NCI-H1048 (cell line): ENCODE measurements at regions not wholly inside any gene's neighbourhood (a gene's known extent, or its start where the extent isn't known, plus 50 kb on each side); places are given as distances from the start of the nearest gene placed in this dataset.

Experiments used
- DNase-seq: peaks from one replicate; lab custom pipeline; 2025; lab: John Stamatoyannopoulos, UW

DNA sequence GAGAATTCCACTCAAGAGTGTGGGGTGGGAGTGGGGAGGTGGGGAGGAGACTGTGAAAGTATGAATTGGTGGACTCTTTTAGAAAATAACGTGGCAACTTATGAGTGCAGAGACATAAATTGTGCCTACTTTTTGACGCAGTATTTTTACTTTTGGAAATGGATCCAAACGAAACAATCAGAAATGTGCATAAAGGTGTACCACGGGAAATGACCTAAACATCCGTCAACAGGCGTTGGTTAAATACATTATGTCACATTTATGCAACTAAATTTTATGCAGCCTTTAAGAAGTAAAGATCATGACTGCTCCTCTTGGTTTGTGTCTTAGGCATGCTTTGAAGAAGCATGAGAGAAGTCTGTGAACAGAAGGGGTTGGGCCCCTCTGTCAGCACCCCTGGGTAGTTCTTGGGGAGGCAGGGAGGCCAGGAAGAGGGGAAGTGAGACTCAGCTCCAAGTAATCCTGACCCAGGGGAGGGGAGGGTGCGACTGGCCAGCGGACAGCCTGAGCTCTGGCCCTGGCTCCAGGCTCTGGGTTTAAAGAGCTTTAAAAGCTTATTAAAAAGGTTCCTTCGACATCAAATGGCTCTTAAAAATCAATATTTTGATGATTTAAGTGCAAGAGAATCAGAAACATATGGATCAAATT, 126.4 kb upstream of the HAAO start:
- no peak for DNase-seq

GRCh38 chr2:42918041-42918440, 125.7 kb upstream of the HAAO start:
- DNase-seq, result no peak

GRCh38 chr2:42917425-42917927, 125.1 kb upstream of the HAAO start:
- DNase-seq, result no peak

DNA sequence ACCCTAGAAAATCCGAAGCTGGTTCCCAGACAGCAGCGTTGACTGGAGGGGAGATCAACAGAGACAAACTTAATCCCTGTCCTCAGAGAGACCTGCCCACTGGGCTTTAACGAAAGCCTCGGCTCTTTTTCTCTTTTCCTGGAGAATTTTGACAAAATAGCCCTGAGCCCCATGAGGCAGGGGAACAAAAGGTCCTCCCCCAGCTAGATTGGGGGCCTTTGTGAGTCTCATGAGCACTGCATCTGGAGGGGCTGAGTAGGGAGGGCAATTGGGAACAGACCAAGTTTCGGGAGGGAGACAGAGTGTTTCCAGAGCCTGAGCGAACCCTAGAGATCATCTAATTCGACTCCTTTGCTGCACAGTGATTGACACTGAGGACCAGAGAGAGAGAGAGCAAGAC, 123.9 kb upstream of the HAAO start:
- no peak for DNase-seq

DNA sequence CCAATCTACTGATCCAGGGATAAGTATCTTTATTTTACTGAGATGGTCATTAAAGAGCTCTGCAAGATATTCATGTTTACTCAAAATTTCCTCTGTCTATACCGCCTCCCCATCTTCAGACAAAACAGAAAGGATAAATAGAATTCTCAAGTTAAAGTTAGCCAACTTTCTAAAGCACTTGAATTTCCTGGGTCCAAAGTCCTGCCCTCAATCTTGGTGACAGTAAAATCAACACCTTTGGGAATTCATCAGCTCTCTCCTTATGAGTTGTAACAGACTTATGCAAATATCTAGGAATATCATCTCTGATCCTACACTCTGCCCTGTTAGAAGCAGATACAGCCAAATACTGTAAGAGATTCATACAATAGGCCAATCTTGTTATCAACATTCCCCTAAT, 122.5 kb upstream of the HAAO start:
- DNase-seq, result no peak

- no peak for DNase-seq
These were observed 121.9 kb upstream of the HAAO start for GRCh38 chr2:42914314-42914713.

GRCh38 chr2:42913280-42913878, 121.0 kb upstream of the HAAO start:
- DNase-seq, result no peak

DNA sequence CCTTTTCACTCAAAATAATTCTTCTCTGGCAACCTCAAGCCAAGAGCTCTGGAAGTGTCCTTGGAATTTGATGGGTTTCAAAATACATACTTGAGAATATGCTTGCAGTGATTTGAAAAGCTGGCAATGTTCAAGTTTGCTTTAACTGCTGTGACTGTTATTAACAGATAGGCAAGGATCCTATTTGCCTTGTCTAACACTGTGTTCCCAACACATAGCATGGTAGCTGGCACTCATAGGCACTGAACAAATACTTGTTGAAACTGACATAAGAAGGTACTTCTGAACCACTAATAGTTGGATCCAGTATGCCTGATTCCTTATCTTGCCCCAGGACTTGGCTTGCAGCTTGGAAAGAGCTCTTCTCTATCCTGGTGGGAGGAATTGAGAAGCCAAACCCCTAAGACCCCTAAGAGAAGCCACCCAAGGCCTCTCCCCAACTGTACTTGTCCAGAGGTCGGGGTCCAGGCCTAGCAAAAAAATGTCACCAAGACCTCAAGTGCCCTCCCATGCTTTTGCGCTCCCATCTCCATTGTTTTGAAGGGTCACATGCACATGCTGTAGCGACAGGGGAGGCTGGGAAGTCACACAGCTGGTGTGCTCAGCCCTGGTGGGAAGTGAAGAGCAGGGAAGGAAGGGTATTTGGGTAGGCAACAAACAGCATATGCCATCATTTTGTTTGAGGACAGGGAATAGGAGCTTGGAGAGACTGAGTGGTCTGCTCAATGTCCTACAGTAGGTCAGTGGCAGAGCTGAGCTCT, 118.4 kb upstream of the HAAO start:
- DNase-seq, result no peak

GRCh38 chr2:42909966-42910365, 117.6 kb upstream of the HAAO start:
- DNase-seq, result no peak

DNA sequence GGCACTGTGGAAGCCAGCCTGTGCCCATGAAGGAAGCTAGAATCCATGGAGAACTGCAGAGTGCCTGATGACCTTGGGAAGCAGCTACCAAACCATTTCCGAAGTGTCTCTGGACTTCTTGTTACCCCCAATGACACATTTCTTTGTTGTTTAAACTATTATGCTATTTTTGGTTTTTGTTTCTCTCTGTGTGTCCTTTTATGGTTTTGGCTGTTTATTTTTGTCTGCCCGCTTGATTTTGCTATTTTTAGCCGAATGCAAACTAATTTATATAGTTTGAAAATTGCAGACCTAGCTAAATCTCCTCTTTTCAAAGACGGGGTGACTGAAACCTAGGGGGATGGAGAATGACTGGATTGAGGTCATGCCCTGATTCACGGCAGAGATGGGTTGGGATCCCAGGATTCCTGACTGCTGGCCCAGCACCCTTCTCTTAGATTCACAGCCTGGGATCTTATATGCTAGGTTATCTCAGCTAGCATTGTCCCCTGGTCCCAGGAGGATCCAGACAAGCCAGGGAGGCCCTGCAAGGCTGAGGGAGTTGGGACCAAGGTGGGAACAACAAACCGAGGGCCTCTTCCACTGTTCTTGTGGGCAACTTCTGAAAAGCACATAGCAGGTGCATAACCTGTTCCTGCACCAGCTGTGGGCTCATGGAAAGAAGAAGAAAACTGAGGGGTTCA, 116.3 kb upstream of the HAAO start:
- no peak for DNase-seq

GRCh38 chr2:42907835-42908234, 115.5 kb upstream of the HAAO start:
- DNase-seq, result no peak

DNA sequence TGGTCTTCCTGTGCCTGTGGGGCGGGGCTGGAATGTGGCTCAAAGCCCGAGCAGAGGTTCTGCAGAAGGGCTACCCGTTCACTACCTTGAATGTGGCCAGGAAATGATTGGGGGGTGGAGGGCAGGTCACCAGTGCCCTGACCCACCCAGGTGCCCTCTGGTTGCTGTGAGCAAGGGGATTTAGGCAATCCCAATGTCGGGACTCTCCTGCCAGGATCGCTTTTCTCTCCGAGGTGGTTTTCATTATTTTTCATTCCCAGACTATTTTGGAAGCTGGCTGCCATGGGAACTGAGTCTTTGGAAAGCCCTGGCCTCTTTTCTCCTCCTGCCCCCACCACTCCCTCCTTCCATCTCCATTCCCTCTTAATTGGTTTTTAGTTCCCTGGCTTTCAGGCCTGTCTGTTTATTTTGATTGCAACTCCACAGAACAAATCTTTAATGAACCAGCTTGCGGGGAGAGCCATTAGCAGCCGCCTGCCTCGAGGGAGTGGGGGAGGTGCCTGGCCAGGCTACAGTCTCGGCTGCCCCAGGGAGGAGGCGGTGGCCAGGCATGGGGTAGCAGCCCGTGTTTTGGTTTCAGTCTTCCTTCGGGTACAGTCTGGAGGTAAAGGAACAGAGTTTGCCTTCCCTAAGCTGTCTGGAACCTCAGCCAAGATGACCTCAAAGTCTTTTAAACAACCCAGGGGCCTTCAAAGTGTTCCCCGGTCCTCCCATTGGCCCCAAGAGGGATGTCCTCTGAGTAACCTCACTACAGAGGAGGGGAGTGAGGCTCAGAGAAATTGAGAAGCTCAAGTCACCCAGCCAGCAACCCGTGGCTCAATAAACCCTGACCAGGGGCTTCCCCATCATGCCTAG, 114.4 kb upstream of the HAAO start:
- no peak for DNase-seq

- no peak for DNase-seq
These were observed 113.8 kb upstream of the HAAO start for GRCh38 chr2:42906111-42906556.

DNA sequence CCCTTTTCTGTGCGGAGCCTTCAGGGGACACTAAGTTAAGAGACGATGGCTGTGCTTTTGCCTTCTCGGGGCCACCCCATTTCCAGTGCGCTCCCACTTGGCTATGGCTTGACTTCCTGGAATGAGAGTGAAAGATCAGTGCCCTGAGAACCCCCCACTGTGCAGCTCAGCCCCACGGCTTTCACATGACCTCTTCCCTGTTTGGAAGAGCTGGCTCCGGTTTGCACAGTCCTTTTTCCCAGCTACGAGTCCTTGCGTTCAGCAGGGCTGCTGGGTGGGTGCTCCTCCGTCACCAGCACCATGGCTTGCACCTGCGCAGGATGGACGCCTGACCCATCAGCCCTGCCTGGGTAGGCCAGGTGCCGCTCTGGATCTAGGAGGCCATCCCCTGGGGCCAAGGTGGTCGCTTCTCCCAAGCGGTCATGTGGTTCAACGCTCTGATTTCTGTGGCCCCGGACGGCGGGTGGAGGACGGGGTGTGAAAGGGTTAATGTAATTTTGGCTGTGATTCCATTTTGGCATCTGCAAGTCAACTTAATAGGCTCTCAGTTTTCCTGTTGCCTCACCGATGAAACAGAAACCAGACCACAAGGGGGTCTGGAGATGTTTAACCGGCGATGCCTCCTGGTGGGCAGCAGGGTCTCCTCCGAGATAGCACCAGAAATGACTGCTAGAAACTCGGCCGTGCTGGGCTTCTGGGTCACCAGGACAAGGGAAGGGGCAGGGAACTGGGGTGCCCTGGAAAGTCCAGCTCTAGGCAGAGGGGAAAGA, 113.1 kb upstream of the HAAO start:
- DNase-seq, result no peak

GRCh38 chr2:42904576-42904876, 112.1 kb upstream of the HAAO start:
- DNase-seq, result no peak

DNA sequence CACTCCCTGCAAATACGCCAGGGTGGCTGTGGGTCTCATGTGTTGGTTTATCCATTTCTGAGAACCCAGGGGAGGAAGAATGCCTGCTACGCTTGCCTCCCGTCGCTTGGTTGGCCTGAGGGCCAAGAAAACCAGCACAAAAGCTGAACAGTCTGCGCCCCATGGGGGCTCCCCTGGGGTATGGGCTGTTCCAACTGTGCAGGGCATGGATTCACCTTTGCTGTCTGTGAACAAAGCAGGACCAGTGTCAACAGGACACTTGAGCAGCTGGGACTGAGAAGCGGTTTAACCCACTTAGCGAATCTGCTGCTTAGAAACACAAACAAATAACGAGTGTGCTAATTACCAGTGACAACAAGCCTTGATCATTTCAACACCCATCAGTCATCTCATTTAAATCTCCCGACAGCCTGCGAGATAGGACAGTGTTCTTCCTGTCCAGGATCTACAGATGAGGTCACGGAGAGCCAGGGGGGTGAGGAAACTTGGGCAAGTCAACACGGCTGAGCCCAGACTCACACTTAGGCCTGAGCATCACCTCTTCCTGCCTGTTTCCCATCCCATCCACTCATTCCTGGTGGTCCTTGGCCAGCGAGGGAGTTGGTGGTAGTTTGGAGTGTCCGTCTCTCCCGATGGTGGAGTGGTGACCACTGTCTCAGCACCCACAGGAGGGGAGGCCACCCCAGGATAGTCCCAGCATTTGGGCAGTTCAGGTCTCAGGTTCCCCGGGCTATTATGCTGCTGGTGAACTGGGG, 111.6 kb upstream of the HAAO start:
- DNase-seq, result no peak

GRCh38 chr2:42902939-42903709, 110.7 kb upstream of the HAAO start:
- no peak for DNase-seq

- no peak for DNase-seq
These were observed 108.8 kb upstream of the HAAO start for GRCh38 chr2:42901076-42901640.

DNA sequence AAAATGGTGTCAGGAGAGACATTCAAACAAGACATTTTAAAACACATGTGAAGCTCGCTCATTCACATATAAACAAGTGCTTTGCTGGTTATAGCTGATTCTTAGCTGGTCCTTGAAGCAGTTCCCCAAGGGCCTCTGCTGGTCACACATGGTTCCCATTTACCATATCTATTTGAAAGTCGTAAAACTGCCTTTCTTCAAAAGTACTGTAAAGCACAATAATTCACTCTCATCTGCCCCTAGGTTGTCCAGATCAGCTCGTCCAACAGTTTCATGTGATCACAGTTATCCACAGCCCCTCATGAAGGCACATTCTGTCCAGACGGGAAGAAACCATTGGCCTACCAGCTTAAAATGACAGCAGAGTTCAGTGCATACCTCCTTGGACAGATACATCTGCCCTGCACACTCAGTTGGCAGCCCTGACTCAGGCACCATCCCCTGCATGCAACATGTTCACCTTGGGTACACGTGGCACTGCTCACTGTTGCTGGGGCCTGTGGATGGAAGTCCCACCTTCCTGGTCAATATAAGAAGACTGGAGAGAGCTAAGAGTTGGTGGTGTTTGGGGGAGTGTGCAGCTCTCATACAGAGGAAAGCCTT, 108.0 kb upstream of the HAAO start:
- DNase-seq, result no peak
